Activated T-cell treated with anti-CD3 and anti-CD28 coated beads, Interleukin-2, amount 50 U/mL, for 4 hours (primary cell): ENCODE measurements at regions not wholly inside any gene's neighbourhood (a gene's known extent, or its start where the extent isn't known, plus 50 kb on each side); places are given as distances from the start of the nearest gene placed in this dataset.
"Not testable (repeated sequence)": the region's sequence is repeated elsewhere in the genome, so short reads cannot be mapped to it uniquely, and the experiment has no call there.

Experiments used
- ATAC-seq, 2 donors: fragments of 200-7000 bp; cut with Tn5 transposase; one replicate each; pipeline ENCODE4 v1.10.0; 2021
- DNase-seq: peaks from one replicate; pipeline ENCODE4 v3.0.0-alpha.2; 2020
- H3K27me3 Mint-ChIP-seq: one replicate; pipeline ENCODE4 v1.8.0; 2021; ENCODE audit warnings: low read depth, mixed read lengths
- H3K36me3 Mint-ChIP-seq: one replicate; pipeline ENCODE4 v1.8.0; 2022; ENCODE audit warnings: mixed read lengths; ENCODE audit not compliant: insufficient read depth
- H3K4me1 Mint-ChIP-seq: one replicate; pipeline ENCODE4 v1.8.0; 2021; ENCODE audit warnings: low read depth, mixed read lengths
- H3K4me3 Mint-ChIP-seq: one replicate; pipeline ENCODE4 v1.8.0; 2021; ENCODE audit warnings: mild to moderate bottlenecking, moderate library complexity, mixed read lengths
- H3K9me3 Mint-ChIP-seq: one replicate; pipeline ENCODE4 v1.8.0; 2021; ENCODE audit warnings: mixed read lengths

GRCh38 chr12:46711756-46712155, 114.0 kb downstream of the SLC38A4 start:
- Mint-ChIP-seq H3K4me3 (no peak overlapping the region), H3K36me3 (no peaks in the 10 kb centered on the region), H3K27me3 (peaks cover 1% of the 10 kb centered on the region), H3K4me1 (no peaks in the 10 kb centered on the region), H3K9me3 (no peaks in the 10 kb centered on the region)
- DNase-seq = no peak
- no peak for ATAC-seq

- H3K4me3 Mint-ChIP-seq = no peak overlapping the region
- no peaks in the 10 kb centered on the region for H3K36me3 Mint-ChIP-seq
- no peaks in the 10 kb centered on the region for H3K9me3 Mint-ChIP-seq
- DNase-seq = no peak
- no peak for ATAC-seq
- no peaks in the 10 kb centered on the region for H3K27me3 Mint-ChIP-seq
- H3K4me1 Mint-ChIP-seq = no peaks in the 10 kb centered on the region
These were observed 115.6 kb downstream of the SLC38A4 start for GRCh38 chr12:46710125-46710743.

- H3K9me3 Mint-ChIP-seq = peaks cover 6% of the 10 kb centered on the region
- DNase-seq = no peak
- H3K4me3 Mint-ChIP-seq = no peak overlapping the region
- H3K4me1 Mint-ChIP-seq = no peaks in the 10 kb centered on the region
- peaks cover 6% of the 10 kb centered on the region for H3K27me3 Mint-ChIP-seq
- ATAC-seq = no peak
- peaks cover 3% of the 10 kb centered on the region for H3K36me3 Mint-ChIP-seq
These were observed 123.0 kb downstream of the SLC38A4 start for GRCh38 chr12:46702581-46703344.

GRCh38 chr12:46701356-46701755, 124.4 kb downstream of the SLC38A4 start:
- Mint-ChIP-seq H3K36me3 (peaks cover 3% of the 10 kb centered on the region), H3K4me1 (no peaks in the 10 kb centered on the region), H3K9me3 (peaks cover 13% of the 10 kb centered on the region), H3K4me3 (no peak overlapping the region), H3K27me3 (peaks cover 6% of the 10 kb centered on the region)
- DNase-seq (no peak), ATAC-seq (no peak)

GRCh38 chr12:46699986-46700385, 125.8 kb downstream of the SLC38A4 start:
- peaks cover 3% of the 10 kb centered on the region for H3K36me3 Mint-ChIP-seq
- ATAC-seq (no peak), DNase-seq (no peak)
- no peak overlapping the region for H3K4me3 Mint-ChIP-seq
- H3K4me1 Mint-ChIP-seq = no peaks in the 10 kb centered on the region
- peaks cover 6% of the 10 kb centered on the region for H3K27me3 Mint-ChIP-seq
- H3K9me3 Mint-ChIP-seq = peaks cover 13% of the 10 kb centered on the region

GRCh38 chr12:46698003-46698402, 127.8 kb downstream of the SLC38A4 start:
- Mint-ChIP-seq H3K9me3 (peaks cover 13% of the 10 kb centered on the region), H3K27me3 (peaks cover 3% of the 10 kb centered on the region), H3K4me3 (no peak overlapping the region), H3K4me1 (no peaks in the 10 kb centered on the region), H3K36me3 (peaks cover 3% of the 10 kb centered on the region)
- no peak for DNase-seq
- no peak for ATAC-seq

- DNase-seq = no peak
- Mint-ChIP-seq H3K4me3 (no peak overlapping the region), H3K9me3 (peaks cover 12% of the 10 kb centered on the region), H3K36me3 (peaks cover 2% of the 10 kb centered on the region), H3K27me3 (peaks cover 1% of the 10 kb centered on the region), H3K4me1 (no peaks in the 10 kb centered on the region)
- no peak for ATAC-seq
These were observed 132.3 kb downstream of the SLC38A4 start for GRCh38 chr12:46693518-46693917.

GRCh38 chr12:46693034-46693433, 132.8 kb downstream of the SLC38A4 start:
- no peak for ATAC-seq

GRCh38 chr12:46692606-46693005, 133.2 kb downstream of the SLC38A4 start:
- Mint-ChIP-seq H3K4me3 (no peak overlapping the region), H3K4me1 (no peaks in the 10 kb centered on the region), H3K27me3 (peaks cover 1% of the 10 kb centered on the region), H3K36me3 (no peaks in the 10 kb centered on the region), H3K9me3 (peaks cover 5% of the 10 kb centered on the region)
- no peak for ATAC-seq
- no peak for DNase-seq

More at GRCh38 chr12:46693034-46693433, 132.8 kb downstream of the SLC38A4 start:
- H3K36me3 Mint-ChIP-seq = no peaks in the 10 kb centered on the region
- no peak for DNase-seq
- H3K4me1 Mint-ChIP-seq = no peaks in the 10 kb centered on the region
- H3K4me3 Mint-ChIP-seq = no peak overlapping the region
- peaks cover 1% of the 10 kb centered on the region for H3K27me3 Mint-ChIP-seq
- H3K9me3 Mint-ChIP-seq = peaks cover 10% of the 10 kb centered on the region

GRCh38 chr12:46686267-46686942, 139.4 kb downstream of the SLC38A4 start:
- H3K36me3 Mint-ChIP-seq = no peaks in the 10 kb centered on the region
- DNase-seq (no peak), ATAC-seq (no peak)
- H3K27me3 Mint-ChIP-seq = peaks cover 6% of the 10 kb centered on the region
- H3K4me3 Mint-ChIP-seq = no peak overlapping the region
- peaks cover 5% of the 10 kb centered on the region for H3K9me3 Mint-ChIP-seq
- H3K4me1 Mint-ChIP-seq = no peaks in the 10 kb centered on the region

GRCh38 chr12:46684243-46684642, 141.6 kb downstream of the SLC38A4 start:
- ATAC-seq, H3K27me3 Mint-ChIP-seq, DNase-seq, H3K4me1 Mint-ChIP-seq, H3K4me3 Mint-ChIP-seq, H3K36me3 Mint-ChIP-seq, H3K9me3 Mint-ChIP-seq: not testable (repeated sequence)

GRCh38 chr12:46682148-46682547, 143.6 kb downstream of the SLC38A4 start:
- H3K36me3 Mint-ChIP-seq = no peaks in the 10 kb centered on the region
- no peak overlapping the region for H3K4me3 Mint-ChIP-seq
- ATAC-seq (no peak), DNase-seq (no peak)
- H3K9me3 Mint-ChIP-seq = peaks cover 5% of the 10 kb centered on the region
- H3K27me3 Mint-ChIP-seq = peaks cover 5% of the 10 kb centered on the region
- H3K4me1 Mint-ChIP-seq = no peaks in the 10 kb centered on the region

- no peak overlapping the region for H3K4me3 Mint-ChIP-seq
- no peak for ATAC-seq
- DNase-seq = no peak
- H3K9me3 Mint-ChIP-seq = peaks cover 5% of the 10 kb centered on the region
- no peaks in the 10 kb centered on the region for H3K4me1 Mint-ChIP-seq
- H3K36me3 Mint-ChIP-seq = no peaks in the 10 kb centered on the region
- H3K27me3 Mint-ChIP-seq = peaks cover 5% of the 10 kb centered on the region
These were observed 145.3 kb downstream of the SLC38A4 start for GRCh38 chr12:46680506-46680905.

- Mint-ChIP-seq H3K9me3 (peaks cover 5% of the 10 kb centered on the region), H3K27me3 (peaks cover 5% of the 10 kb centered on the region), H3K4me1 (no peaks in the 10 kb centered on the region), H3K4me3 (no peak overlapping the region), H3K36me3 (no peaks in the 10 kb centered on the region)
- DNase-seq (no peak), ATAC-seq (no peak)
These were observed 146.0 kb downstream of the SLC38A4 start for GRCh38 chr12:46679754-46680153.

GRCh38 chr12:46678426-46678825, 147.4 kb downstream of the SLC38A4 start:
- Mint-ChIP-seq H3K4me3 (no peak overlapping the region), H3K27me3 (peaks cover 1% of the 10 kb centered on the region), H3K36me3 (no peaks in the 10 kb centered on the region), H3K9me3 (no peaks in the 10 kb centered on the region), H3K4me1 (no peaks in the 10 kb centered on the region)
- ATAC-seq (no peak), DNase-seq (no peak)
